ENCODE measurements at regions not wholly inside any gene's neighbourhood (a gene's known extent, or its start where the extent isn't known, plus 50 kb on each side); places are given as distances from the start of the nearest gene placed in this dataset.
"Not testable (repeated sequence)": the region's sequence is repeated elsewhere in the genome, so short reads cannot be mapped to it uniquely, and the experiment has no call there.

GRCh38 chr13:21228738-21229137, 52.3 kb downstream of the MRPL57 start:
- DNase-seq (ENCODE audit: low read depth in 2 of 2) = no peak

- DNase-seq (ENCODE audit: low read depth in 2 of 2) = no peak
Observed at GRCh38 chr13:21229241-21230024, 53.0 kb downstream of the MRPL57 start.

DNA sequence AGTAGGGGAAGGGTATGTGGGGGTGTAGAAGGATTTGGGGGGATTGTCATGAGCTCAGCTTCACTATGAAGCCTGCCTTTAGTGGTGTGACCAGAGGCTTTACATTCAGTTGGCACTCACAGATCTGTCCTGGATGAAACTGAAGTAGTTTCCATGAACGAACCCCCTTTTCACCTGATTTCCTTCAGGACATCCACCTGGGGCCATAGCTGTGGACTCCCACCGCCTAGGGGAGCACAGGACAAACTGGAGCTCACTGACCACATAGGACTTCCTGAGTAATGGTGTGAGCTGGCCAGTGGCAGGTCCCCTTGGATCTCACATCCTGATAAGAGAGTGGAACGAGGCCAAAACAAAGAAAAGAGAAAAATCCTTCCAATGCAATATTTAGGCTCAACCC, 54.1 kb downstream of the MRPL57 start:
- no peak for DNase-seq (ENCODE audit: low read depth in 2 of 2)

GRCh38 chr13:21231426-21231940, 55.0 kb downstream of the MRPL57 start:
- no peak for DNase-seq (ENCODE audit: low read depth in 2 of 2)

- DNase-seq (ENCODE audit: low read depth in 2 of 2) = no peak
Observed at GRCh38 chr13:21232196-21232595, 55.7 kb downstream of the MRPL57 start.

DNA sequence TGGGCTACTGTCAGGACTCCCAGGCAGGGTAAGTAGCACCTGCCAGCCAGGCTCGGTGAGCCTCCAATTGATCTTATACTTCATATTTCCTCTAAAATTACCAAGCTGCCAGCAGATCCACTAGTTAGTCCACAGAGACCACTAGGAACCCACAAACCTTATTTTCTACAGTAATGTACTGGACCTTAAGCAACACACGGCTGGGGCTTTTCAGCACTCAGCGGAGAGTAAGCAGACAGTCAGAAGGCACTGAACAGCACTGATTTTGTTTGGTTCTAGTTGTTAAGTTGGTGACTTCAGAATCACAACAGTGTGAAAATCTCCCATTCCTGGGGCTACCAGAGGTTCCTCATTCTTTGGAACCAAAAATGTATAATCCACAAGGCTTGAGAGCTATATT, 56.1 kb downstream of the MRPL57 start:
- no peak for DNase-seq (ENCODE audit: low read depth in 2 of 2)

GRCh38 chr13:21233086-21233485, 56.6 kb downstream of the MRPL57 start:
- DNase-seq (ENCODE audit: low read depth in 2 of 2) = no peak

DNA sequence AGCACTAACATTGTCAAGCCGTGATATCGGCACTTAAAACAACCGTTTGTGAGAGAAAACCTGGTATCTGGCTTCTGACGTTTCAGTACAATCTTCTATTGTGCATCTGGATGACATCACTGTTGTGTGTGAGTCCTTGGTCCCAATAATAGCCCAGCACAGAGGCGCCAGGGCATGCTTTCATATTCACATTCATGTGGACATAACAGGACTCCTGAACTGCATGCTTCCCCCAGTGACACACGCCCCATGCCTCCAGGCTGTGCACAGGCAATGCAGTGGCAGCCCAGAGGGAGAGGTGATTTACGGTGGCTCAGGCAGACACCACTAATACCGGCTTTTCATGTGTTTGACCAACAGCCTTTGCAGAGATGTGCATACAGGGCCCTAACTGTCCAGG, 58.1 kb downstream of the MRPL57 start:
- DNase-seq (ENCODE audit: low read depth in 2 of 2) = no peak

GRCh38 chr13:21235174-21235573, 58.7 kb downstream of the MRPL57 start:
- no peak for DNase-seq (ENCODE audit: low read depth in 2 of 2)

- DNase-seq (ENCODE audit: low read depth in 2 of 2) = no peak
Observed at GRCh38 chr13:21237081-21237480, 60.6 kb downstream of the MRPL57 start.

DNA sequence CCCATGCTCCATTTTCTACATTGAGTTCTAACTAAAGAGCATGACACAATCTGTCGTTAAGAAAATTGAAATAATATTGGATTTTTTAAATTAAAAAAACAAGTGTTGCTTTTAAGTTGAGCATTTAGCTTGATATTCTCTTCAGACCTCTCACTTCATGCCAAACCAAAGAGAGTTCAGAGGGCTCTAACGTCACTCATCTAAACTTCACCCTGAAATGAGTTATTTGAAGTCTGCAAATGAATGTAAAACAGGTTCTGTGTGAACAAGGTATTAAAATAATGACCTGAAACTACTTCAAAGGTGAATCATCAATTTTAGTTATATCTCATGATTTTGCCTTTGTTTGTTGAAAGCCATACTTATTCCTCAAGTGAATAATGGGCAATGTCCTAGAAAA, 61.8 kb downstream of the MRPL57 start:
- no peak for DNase-seq (ENCODE audit: low read depth in 2 of 2)

GRCh38 chr13:21240586-21240985, 64.1 kb downstream of the MRPL57 start:
- DNase-seq (ENCODE audit: low read depth in 2 of 2) = no peak

GRCh38 chr13:21242236-21242635, 65.8 kb downstream of the MRPL57 start:
- no peak for DNase-seq (ENCODE audit: low read depth in 2 of 2)

DNA sequence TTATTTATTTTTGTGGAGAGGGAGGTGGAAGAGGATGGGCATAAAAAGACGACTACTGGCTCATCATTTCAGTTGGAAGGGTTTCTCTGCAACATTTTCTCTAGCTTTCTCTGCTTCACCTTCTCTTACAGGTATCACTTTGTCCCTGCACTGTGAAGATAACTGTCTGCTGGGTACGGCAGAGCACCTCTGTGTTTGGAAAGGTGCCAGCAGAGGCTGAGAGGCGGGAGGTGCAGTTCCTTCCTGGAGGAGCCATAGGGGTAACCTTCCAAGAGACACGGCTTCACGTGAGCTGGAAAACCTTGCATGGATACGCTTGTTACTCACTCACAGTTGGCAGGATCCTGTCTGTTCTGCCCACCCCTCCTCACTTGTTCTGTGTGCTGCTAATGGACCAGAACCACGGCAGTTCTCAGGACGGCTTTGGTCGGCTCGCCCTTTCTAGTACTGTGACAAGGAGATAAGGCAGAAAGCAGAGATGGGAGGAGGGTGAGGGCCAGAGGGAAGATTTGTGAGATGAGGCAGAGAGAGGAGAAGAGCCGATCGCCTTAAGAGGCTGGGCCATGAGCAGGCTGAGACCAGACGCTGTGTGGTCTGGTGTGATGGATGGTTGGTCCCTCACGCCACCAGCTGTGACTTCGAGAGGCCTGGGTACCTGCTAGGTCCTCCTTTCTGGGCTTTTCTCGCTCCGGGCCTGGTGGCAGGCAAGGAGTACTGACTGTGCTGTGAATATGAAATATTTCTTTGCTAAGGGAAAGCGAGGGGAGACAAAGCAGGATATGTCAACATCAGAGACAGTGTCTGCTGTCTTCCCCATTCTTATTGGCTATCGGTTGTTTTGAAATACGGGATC, 66.8 kb downstream of the MRPL57 start:
- no peak for DNase-seq (ENCODE audit: low read depth in 2 of 2)

- DNase-seq (ENCODE audit: low read depth in 2 of 2) = not testable (repeated sequence)
Observed at GRCh38 chr13:21243898-21244184, 67.4 kb downstream of the MRPL57 start.

DNA sequence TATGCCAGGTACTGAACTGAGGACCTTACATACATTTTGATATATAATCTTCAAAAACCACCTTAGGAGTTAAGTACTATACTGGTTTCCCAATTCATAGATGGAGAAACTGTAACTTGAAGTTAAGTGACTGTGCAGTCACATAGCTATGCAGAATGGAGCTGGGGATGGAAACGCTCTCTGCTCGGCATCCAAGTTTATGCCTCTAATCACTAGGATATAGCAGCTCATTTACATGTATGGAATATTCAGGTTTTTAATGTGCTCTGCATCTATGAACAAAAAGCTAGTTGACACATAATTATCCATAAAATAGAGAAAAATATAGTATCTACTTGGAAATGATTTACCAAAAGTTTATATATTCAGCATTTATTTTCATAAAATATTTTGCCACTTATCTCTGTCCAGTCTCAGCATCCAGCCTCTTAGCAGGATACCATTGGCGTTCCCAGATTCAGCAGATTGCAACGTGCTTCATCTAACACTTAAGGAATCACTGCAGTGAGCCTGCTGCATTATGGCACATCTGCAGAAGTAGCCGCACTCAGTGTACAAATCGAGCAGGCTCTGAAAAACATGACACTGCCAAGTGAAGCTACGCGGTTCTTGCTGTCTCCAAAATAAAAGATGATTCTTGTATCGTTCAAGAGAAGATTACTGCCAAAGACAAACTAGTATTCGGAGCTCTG, 70.4 kb downstream of the MRPL57 start:
- no peak for DNase-seq (ENCODE audit: low read depth in 2 of 2)

DNA sequence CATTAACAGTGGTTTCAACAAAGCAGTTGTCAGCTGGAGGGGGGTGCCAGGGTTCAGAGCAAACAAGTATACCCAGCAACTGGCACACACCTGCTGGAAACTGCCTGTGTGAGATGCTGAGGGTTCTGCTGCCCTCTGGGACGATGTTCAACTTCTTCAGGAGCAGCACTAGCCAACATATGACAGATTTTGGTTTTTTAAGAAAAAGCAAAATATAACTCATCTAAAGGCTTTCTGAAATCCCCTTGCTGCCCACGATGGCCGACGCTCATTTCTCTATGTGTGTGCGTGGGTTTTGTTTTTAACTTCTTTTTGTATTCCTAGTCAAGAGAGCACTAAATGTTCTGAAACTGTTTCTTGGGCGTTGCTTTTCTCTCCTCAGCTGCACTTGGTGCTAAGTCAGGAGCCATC, 79.9 kb downstream of the MRPL57 start:
- no peak for DNase-seq (ENCODE audit: low read depth in 2 of 2)

DNA sequence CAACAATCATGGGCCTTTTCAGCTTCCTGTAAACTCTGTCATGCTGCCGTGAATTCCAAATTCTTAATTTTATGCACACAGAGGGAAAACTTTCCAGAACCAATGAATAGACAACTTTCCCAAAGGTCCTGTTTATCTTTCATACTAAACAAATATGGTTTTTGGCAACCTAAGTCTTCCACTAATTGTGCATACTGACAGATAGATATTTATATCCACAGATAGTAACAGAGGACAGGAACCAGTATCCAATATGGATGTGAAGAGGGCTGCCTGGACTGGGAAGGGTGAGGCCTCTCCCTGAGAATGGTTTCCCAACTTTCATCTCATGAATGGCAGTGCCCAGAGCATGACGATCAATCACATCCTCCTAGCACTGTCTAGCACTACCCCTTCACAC, 80.4 kb downstream of the MRPL57 start:
- DNase-seq (ENCODE audit: low read depth in 2 of 2) = no peak

GRCh38 chr13:21259571-21260455, 83.4 kb downstream of the MRPL57 start:
- DNase-seq (ENCODE audit: low read depth in 2 of 2) = no peak

DNA sequence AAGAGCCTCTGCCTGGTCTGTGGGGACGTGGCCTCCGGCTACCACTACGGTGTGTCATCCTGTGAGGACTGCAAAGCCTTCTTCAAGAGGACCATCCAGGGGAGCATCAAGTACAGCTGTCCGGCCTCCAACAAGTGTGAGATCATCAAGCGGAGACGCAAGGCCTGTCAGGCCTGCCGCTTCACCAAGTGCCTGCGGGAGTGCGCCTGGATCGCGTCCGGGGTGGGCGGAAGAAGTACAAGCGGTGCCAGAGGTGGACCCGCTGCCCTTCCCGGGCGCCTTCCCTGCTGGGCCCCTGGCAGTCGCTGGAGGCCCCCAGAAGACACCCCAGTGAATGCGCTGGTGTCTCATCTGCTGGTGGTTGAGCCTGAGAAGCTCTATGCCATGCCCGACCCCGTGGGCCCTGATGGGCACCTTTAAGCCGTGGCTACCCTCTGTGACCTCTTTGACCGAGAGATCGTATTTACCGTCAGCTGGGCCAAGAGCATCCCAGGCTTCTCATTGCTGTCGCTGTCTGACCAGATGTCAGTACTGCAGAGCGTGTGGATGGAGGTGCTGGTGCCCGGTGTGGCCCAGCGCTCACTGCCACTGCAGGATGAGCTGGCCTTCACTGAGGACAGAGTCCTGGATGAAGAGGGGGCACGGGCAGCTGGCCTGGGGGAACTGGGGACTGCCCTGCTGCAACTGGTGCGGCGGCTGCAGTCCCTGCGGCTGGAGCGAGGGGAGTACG, 84.3 kb downstream of the MRPL57 start:
- not testable (repeated sequence) for DNase-seq (ENCODE audit: low read depth in 2 of 2)
